ENCODE measurements at regions not wholly inside any gene's neighbourhood (a gene's known extent, or its start where the extent isn't known, plus 50 kb on each side); places are given as distances from the start of the nearest gene placed in this dataset.

DNA sequence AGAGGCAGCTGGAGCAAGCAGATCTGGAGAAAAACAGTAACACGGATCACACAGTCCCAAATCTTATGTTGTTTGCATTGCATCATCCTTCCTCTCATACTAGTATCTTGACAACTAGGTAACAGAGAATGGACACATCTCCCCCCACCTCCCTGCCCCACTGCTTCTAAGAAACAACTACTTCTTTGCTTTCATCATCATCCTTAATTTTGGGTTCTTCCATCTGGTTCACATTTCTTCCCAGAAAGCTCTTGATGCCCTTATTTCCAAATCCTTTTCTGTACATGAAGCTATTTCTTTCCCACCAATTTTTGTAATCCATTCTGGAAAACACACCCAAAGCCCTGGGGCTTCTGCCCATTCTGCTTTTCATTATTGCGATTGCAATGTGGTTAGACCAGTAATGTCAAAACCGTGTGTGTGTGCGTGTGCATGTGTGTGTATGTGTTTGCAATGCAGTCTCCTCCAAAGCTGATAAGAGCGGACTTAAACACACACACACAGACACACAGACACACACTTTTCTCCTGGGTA is 254.7 kb upstream of the SLC30A5 start:
- no peak overlapping the region for H3K4me3 ChIP-seq
- TF ChIP-seq, protein P1, sequence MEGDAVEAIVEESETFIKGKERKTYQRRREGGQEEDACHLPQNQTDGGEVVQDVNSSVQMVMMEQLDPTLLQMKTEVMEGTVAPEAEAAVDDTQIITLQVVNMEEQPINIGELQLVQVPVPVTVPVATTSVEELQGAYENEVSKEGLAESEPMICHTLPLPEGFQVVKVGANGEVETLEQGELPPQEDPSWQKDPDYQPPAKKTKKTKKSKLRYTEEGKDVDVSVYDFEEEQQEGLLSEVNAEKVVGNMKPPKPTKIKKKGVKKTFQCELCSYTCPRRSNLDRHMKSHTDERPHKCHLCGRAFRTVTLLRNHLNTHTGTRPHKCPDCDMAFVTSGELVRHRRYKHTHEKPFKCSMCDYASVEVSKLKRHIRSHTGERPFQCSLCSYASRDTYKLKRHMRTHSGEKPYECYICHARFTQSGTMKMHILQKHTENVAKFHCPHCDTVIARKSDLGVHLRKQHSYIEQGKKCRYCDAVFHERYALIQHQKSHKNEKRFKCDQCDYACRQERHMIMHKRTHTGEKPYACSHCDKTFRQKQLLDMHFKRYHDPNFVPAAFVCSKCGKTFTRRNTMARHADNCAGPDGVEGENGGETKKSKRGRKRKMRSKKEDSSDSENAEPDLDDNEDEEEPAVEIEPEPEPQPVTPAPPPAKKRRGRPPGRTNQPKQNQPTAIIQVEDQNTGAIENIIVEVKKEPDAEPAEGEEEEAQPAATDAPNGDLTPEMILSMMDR (IDR thresholded peaks at IDR 0.05; ENCODE audit: control extremely low read depth, extremely low read depth) = no peak
- H3K27ac ChIP-seq (ENCODE audit: low read depth in 1 of 2, low read length in 1 of 2) = no peak overlapping the region
- no peaks in the 10 kb centered on the region for H3K36me3 ChIP-seq (ENCODE audit: control insufficient read depth in 4 of 4, insufficient read depth in 4 of 4, low read length in 4 of 4)
- H3K4me1 ChIP-seq (ENCODE audit: control insufficient read depth in 5 of 5, insufficient read depth in 5 of 5, low read length in 5 of 5) = peaks cover 0 to 5% (median 0%) of the 10 kb centered on the region in 5 donors
- no peak for ATAC-seq (ENCODE audit: insufficient read depth, low FRiP score)
- peak; percentile 33 to 64 (median 48) for DNase-seq
- 58 to 61% methylated on average over 5 of the region's 5 CpGs for WGBS, 2 donors
- H3K9ac ChIP-seq (ENCODE audit: insufficient read depth in 1 of 2, low read length in 2 of 2) = no peak overlapping the region
- H3K27me3 ChIP-seq (ENCODE audit: control insufficient read depth in 3 of 3, insufficient read depth in 3 of 3, low read length in 2 of 3) = no peaks in the 10 kb centered on the region
- H3K9me3 ChIP-seq (ENCODE audit: control insufficient read depth in 4 of 4, insufficient read depth in 3 of 4, low read length in 3 of 4) = no peaks in the 10 kb centered on the region

DNA sequence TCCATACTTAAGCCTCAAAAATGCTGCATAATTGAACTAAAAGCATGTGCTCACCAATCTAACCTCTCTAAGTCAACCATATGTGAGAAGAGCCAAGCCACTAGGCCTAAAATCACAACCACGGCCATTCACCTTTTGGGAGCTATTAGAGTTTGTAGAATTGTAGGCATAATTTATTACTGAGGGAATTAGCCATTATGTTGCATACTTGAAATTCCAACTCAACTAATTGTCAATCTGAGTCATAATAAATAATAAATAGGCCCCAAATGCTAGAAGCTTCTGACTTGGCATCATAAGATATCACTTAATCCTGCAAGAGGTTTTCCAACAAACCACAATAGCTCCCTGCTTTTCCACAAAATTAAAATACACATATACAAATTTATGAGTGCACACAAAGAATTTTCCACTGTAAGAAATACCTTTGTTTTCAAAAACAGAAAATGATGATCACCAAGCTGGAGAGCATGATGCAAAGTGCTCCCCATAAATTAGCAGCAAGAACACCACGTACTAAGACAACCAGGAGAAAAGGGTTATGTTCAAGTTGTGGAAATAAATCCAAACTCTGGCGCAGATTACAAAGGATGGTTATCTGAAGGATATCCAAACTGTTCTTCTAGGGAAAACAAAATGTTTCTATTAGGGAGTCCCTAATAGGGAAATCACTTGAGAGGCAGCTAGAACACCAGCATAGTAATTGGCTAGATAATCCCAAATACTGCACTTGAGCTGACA is 250.0 kb upstream of the SLC30A5 start:
- DNase-seq (no peak), ATAC-seq (ENCODE audit: insufficient read depth, low FRiP score) (no peak)
- TF ChIP-seq, protein P1 (IDR thresholded peaks at IDR 0.05; ENCODE audit: control extremely low read depth, extremely low read depth) = no peak
- no peak overlapping the region for H3K27ac ChIP-seq (ENCODE audit: low read depth in 1 of 2, low read length in 1 of 2)
- H3K4me3 ChIP-seq = no peak overlapping the region
- H3K4me1 ChIP-seq (ENCODE audit: control insufficient read depth in 5 of 5, insufficient read depth in 5 of 5, low read length in 5 of 5) = peaks cover 0 to 5% (median 0%) of the 10 kb centered on the region in 5 donors
- H3K9ac ChIP-seq (ENCODE audit: insufficient read depth in 1 of 2, low read length in 2 of 2) = no peak overlapping the region
- 95 to 96% methylated on average over 3 of the region's 3 CpGs for WGBS, 2 donors
- no peaks in the 10 kb centered on the region for H3K27me3 ChIP-seq (ENCODE audit: control insufficient read depth in 3 of 3, insufficient read depth in 3 of 3, low read length in 2 of 3)
- no peaks in the 10 kb centered on the region for H3K9me3 ChIP-seq (ENCODE audit: control insufficient read depth in 4 of 4, insufficient read depth in 3 of 4, low read length in 3 of 4)
- no peaks in the 10 kb centered on the region for H3K36me3 ChIP-seq (ENCODE audit: control insufficient read depth in 4 of 4, insufficient read depth in 4 of 4, low read length in 4 of 4)

DNA sequence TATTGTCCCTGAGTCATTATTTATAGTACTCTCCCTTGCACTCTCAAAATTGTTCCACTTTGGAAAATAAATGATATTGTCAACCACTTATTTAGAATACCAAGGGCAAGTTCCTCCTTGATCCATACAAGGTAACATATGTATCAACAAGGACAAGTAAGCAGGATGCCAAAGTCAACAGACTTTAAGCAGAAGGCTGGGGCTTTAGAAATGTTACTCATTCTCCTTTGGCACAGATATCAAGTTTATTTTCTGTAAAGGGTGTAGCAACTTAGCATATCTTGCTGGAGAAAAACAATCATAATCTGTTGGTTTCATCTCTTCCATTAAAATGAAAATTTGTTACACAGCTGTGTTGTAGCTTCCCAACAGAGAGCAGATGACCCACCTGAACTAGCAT is 248.7 kb upstream of the SLC30A5 start:
- Histone ChIP-seq H3K9ac (ENCODE audit: insufficient read depth in 1 of 2, low read length in 2 of 2) (no peak overlapping the region), H3K4me3 (no peak overlapping the region), H3K36me3 (ENCODE audit: control insufficient read depth in 4 of 4, insufficient read depth in 4 of 4, low read length in 4 of 4) (no peaks in the 10 kb centered on the region), H3K4me1 (ENCODE audit: control insufficient read depth in 5 of 5, insufficient read depth in 5 of 5, low read length in 5 of 5) (peaks cover 0 to under 1% (median 0%) of the 10 kb centered on the region in 5 donors), H3K9me3 (ENCODE audit: control insufficient read depth in 4 of 4, insufficient read depth in 3 of 4, low read length in 3 of 4) (no peaks in the 10 kb centered on the region), H3K27ac (ENCODE audit: low read depth in 1 of 2, low read length in 1 of 2) (no peak overlapping the region), H3K27me3 (ENCODE audit: control insufficient read depth in 3 of 3, insufficient read depth in 3 of 3, low read length in 2 of 3) (no peaks in the 10 kb centered on the region)
- DNase-seq (no peak), ATAC-seq (ENCODE audit: insufficient read depth, low FRiP score) (no peak)
- TF ChIP-seq, protein P1 (IDR thresholded peaks at IDR 0.05; ENCODE audit: control extremely low read depth, extremely low read depth) = no peak

Measured in lung (tissue), 11 donors.